Right lobe of liver (tissue), 6 donors: ENCODE measurements at regions not wholly inside any gene's neighbourhood (a gene's known extent, or its start where the extent isn't known, plus 50 kb on each side); places are given as distances from the start of the nearest gene placed in this dataset.

ENCODE experiments used
- ATAC-seq, 4 donors: fragments of 200-7000 bp; cut with Tn5 transposase; one replicate each; pipeline ENCODE4 v1.9.1; 2020; ENCODE audit warnings: mild to moderate bottlenecking in 4 of 4, moderate library complexity in 4 of 4
- DNase-seq, 3 donors: peaks; one replicate each; pipeline ENCODE4 v3.0.0-alpha.2; 2020
- H3K27ac ChIP-seq, 3 donors: fragments of 200-600 bp; one replicate each; pipeline ENCODE4 v1.8.0; 2022
- H3K27me3 ChIP-seq, 2 donors: fragments of 200-600 bp; one replicate each; pipeline ENCODE4 v1.8.0; 2022
- H3K36me3 ChIP-seq, 4 donors: fragments of 200-600 bp; sonication (generic) in 1 of 4; one replicate each; pipeline versions ENCODE4 v1.5.1 to v1.8.0; 2017 to 2022; ENCODE audit warnings: control low read depth in 1 of 4
- H3K4me1 ChIP-seq, 4 donors: fragments of 200-600 bp; sonication (generic) in 1 of 4; one replicate each; pipeline versions ENCODE4 v1.5.1 to v1.8.0; 2017 to 2022; ENCODE audit warnings: control low read depth in 1 of 4
- H3K4me3 ChIP-seq, 3 donors: fragments of 200-600 bp; one replicate each; pipeline ENCODE4 v1.8.0; 2022
- H3K9me3 ChIP-seq, 4 donors: fragments of 200-600 bp; sonication (generic) in 1 of 4; one replicate each; pipeline versions ENCODE4 v1.5.1 to v1.8.0; 2017 to 2022; ENCODE audit warnings: control low read depth in 1 of 4
- POLR2A ChIP-seq: fragments of 450-650 bp; IDR thresholded peaks from one replicate; pipeline ENCODE4 v1.6.1; 2017; ENCODE audit warnings: antibody characterized with exemption, mild to moderate bottlenecking
- WGBS: methylation state at CpG from one replicate; pipeline ENCODE4 v1.1.6; 2018; ENCODE audit warnings: low coverage, low lambda C conversion rate; ENCODE audit not compliant: insufficient coverage; ENCODE audit errors: missing lambda C conversion rate; 5-methylcytosine and 5-hydroxymethylcytosine counted together
- intact Hi-C, 2 donors: fragments of 100-400 bp; cut with DNase I; formaldehyde crosslinking; loops; one replicate each; pipeline versions ENCODE4 v1.11.2 to v1.14.1; 2022
- TF ChIP-seq, protein P1 (sequence below), 4 donors: fragments of 200-600 bp in 3 of 4; fragments of 450-650 bp in 1 of 4; IDR thresholded peaks; one replicate each; pipeline versions ENCODE4 v1.5.1 to v1.8.0; 2016 to 2022; ENCODE audit warnings: antibody characterized with exemption in 4 of 4, mild to moderate bottlenecking in 2 of 4
- donor health status: DM: no; HTN: yes; CAD: no.
- donor health status: DM: no; HTN: no; CAD: no.
- donor health status: DM: no; HTN: no; CAD: no.
- donor health status: DM: no; HTN: yes; CAD: no.
- donor health status: DM: no; HTN: yes; CAD: no.

DNA sequence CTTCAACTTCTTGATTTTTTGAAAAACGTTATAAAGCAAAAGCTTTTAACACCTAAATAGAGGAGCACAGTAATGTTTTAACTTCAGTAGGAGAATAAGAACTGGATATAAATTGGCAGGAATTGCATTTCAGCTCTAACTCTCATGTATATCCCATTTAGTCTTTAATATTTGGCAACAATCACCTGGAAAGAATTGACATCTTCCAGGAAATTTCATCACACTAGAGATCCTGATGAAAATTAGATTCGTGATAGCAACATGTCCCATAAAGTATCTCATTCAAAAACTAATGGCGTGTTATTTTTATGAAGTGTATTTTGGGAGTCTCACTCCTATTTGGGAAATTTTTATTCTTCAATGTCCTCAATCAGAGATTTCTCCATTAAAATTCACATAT is 131.1 kb upstream of the DNAJC10 start:
- Histone ChIP-seq H3K9me3 (no peaks in the 10 kb centered on the region), H3K4me3 (no peak overlapping the region), H3K27ac (no peak overlapping the region), H3K36me3 (no peaks in the 10 kb centered on the region), H3K27me3 (no peaks in the 10 kb centered on the region), H3K4me1 (no peaks in the 10 kb centered on the region)
- DNase-seq (no peak), ATAC-seq (no peak)
- TF ChIP-seq POLR2A = no peak
- TF ChIP-seq, protein P1, sequence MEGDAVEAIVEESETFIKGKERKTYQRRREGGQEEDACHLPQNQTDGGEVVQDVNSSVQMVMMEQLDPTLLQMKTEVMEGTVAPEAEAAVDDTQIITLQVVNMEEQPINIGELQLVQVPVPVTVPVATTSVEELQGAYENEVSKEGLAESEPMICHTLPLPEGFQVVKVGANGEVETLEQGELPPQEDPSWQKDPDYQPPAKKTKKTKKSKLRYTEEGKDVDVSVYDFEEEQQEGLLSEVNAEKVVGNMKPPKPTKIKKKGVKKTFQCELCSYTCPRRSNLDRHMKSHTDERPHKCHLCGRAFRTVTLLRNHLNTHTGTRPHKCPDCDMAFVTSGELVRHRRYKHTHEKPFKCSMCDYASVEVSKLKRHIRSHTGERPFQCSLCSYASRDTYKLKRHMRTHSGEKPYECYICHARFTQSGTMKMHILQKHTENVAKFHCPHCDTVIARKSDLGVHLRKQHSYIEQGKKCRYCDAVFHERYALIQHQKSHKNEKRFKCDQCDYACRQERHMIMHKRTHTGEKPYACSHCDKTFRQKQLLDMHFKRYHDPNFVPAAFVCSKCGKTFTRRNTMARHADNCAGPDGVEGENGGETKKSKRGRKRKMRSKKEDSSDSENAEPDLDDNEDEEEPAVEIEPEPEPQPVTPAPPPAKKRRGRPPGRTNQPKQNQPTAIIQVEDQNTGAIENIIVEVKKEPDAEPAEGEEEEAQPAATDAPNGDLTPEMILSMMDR (IDR thresholded peaks at IDR 0.05) = no peak
- intact Hi-C loops = no loop called here
- 49% methylated on average over 3 of the region's 3 CpGs for whole genome bisulfite sequencing

DNA sequence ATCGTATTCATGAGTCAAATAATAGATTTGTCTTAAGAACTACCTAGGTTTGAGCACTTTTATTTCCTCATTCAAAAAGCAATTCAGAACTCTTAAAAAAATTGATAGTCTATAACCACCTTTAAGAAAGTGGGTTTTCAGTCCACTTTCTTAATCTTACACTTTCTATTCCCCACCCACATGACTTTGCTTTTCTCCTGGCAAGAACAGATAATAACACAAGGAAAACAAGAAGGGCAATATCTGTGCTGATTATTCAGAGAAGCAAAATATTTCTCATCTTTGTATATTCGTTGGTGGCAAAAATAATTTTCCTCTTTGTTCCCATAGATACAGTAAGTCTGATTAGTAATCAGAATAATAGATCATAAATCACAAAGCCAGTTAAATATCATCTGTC is 130.6 kb upstream of the DNAJC10 start:
- ATAC-seq = no peak
- H3K9me3 ChIP-seq = no peaks in the 10 kb centered on the region
- intact Hi-C loops = no loop called here
- H3K36me3 ChIP-seq = no peaks in the 10 kb centered on the region
- no peak overlapping the region for H3K27ac ChIP-seq
- TF ChIP-seq POLR2A = no peak
- TF ChIP-seq, protein P1 (IDR thresholded peaks at IDR 0.05) = no peak
- H3K4me1 ChIP-seq = no peaks in the 10 kb centered on the region
- DNase-seq = no peak
- H3K27me3 ChIP-seq = no peaks in the 10 kb centered on the region
- no peak overlapping the region for H3K4me3 ChIP-seq
- 52% methylated on average over 2 of the region's 2 CpGs for WGBS

DNA sequence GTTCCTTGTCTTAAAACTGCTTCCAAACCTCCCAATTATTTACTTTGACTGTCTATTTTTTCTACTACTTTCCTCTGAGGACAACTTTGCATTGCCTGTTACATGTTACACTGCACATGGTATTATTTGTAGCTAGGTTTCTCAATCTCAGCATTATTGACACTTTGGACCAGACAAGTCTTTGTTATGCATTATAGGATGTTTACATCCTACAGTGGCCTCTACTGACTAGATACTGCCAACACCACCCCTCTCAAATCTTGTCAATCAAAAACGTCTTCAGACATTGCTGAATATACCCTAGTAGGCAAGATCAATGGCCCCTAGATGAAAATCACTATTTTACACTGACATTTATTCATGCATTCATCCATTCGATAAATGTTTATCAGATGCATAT is 129.6 kb upstream of the DNAJC10 start:
- TF ChIP-seq, protein P1 (IDR thresholded peaks at IDR 0.05) = no peak
- no peak for TF ChIP-seq POLR2A
- H3K27me3 ChIP-seq = no peaks in the 10 kb centered on the region
- H3K4me3 ChIP-seq = no peak overlapping the region
- no peaks in the 10 kb centered on the region for H3K9me3 ChIP-seq
- H3K27ac ChIP-seq = no peak overlapping the region
- DNase-seq (no peak), ATAC-seq (no peak)
- no peaks in the 10 kb centered on the region for H3K4me1 ChIP-seq
- intact Hi-C loops = no loop called here
- 37% methylated on average over 2 of the region's 2 CpGs for WGBS
- no peaks in the 10 kb centered on the region for H3K36me3 ChIP-seq

DNA sequence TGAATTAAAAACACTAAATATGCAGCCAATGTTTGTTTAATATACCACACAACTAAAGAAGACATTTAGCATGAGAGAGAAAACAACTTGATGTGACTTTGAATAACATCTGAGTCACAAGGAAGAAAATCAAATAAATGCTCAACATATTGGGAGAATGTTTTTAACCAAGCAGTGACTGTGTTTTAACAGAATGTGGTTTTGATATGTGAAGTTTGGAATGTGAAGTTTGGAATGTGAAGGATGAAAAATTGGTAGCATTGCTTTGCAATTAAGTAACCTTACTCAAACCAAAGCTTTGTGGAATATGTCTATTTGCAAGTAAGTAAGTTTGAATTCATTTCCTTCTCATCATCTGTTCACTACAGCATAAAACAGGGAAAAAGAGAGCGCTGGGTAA is 128.2 kb upstream of the DNAJC10 start:
- intact Hi-C loops = no loop called here
- H3K27ac ChIP-seq = no peak overlapping the region
- 58% methylated on average over 1 of the region's 1 CpG for WGBS
- H3K27me3 ChIP-seq = no peaks in the 10 kb centered on the region
- no peak for ATAC-seq
- no peaks in the 10 kb centered on the region for H3K4me1 ChIP-seq
- DNase-seq = no peak
- no peak for TF ChIP-seq POLR2A
- TF ChIP-seq, protein P1 (IDR thresholded peaks at IDR 0.05) = no peak
- H3K36me3 ChIP-seq = no peaks in the 10 kb centered on the region
- no peaks in the 10 kb centered on the region for H3K9me3 ChIP-seq
- no peak overlapping the region for H3K4me3 ChIP-seq

DNA sequence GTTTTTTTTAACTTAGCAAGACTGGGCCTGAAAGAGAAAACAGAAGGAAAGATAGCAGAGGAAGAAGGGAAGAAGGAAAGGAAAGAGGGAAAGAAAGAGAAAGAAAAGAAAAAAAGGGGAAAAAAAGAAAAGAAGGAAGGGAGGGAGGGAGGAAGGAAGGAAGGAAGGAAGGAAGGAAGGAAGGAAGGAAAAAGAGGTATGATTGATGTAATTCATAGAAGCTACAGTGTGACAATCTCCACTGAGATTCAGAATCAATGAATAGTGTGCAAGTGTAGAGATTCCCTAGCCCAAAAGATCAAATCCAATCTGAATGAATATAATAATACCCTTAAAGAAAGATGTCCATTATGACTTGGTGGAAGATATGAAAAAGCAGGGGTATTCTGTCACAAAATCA is 126.9 kb upstream of the DNAJC10 start:
- Histone ChIP-seq H3K27me3 (no peaks in the 10 kb centered on the region), H3K27ac (no peak overlapping the region), H3K4me3 (no peak overlapping the region), H3K36me3 (no peaks in the 10 kb centered on the region), H3K9me3 (no peaks in the 10 kb centered on the region), H3K4me1 (no peaks in the 10 kb centered on the region)
- DNase-seq (no peak), ATAC-seq (no peak)
- intact Hi-C loops = no loop called here
- TF ChIP-seq, protein P1 (IDR thresholded peaks at IDR 0.05) = no peak
- TF ChIP-seq POLR2A = no peak
